ENCODE measurements at regions not wholly inside any gene's neighbourhood (a gene's known extent, or its start where the extent isn't known, plus 50 kb on each side); places are given as distances from the start of the nearest gene placed in this dataset.

DNA sequence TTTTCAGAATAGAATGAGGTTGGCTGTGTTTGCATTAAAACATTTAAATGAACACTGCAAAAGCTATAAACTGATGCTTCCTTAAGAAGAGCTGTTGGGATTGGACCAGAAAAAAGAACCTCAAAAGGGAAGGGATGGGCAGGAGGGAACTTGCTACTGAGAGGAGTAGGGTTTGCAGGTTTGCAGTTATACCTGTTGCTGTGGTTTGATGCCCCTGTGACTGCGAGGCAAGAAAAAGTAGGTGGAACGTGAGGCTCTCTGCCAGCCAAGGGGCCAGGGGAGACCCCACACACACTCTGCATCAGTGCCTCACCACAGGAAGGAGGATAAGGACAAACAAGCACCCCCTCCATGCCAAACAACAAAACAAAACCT is 197.2 kb downstream of the BCAS1 start:
- DNase-seq (ENCODE audit: low spot score), result no peak
- in situ Hi-C loops (cut with MboI; ENCODE audit: low sequenced_read_pairs, unreplicated experiment), result no loop called here

DNA sequence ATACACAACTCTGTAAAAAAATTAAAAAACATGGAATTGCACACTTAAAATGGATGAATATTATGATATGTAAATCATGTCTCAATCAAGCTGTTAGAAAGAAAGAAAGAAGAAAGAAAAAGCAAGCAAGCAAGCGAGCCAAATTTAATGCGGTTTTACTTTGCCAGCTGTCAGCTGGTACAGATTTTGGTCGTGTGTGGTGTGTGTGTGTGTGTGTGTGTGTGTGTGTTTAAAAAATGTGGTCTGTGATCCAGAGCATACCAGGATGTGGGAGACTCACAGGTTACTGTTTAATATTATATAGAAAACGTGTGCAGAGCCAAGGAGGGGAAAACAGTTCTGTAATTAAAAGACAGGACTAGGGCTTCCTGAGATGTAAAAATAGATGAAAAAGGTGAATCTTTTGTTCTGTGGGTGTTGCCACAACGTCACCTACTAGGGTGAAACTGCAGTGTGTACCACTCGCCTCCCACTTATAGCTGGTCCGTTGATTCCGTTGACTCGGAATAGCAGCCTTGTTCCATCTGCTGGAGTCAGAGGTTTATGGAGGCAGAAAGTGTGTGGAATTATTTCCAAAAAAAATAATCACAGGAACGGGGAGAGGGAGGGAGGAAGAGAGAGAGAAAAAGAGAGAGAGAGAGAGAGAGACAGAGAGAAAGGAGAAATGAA is 197.7 kb downstream of the BCAS1 start:
- in situ Hi-C loops (cut with MboI; ENCODE audit: low sequenced_read_pairs, unreplicated experiment), result no loop called here
- TF ChIP-seq, protein P1, sequence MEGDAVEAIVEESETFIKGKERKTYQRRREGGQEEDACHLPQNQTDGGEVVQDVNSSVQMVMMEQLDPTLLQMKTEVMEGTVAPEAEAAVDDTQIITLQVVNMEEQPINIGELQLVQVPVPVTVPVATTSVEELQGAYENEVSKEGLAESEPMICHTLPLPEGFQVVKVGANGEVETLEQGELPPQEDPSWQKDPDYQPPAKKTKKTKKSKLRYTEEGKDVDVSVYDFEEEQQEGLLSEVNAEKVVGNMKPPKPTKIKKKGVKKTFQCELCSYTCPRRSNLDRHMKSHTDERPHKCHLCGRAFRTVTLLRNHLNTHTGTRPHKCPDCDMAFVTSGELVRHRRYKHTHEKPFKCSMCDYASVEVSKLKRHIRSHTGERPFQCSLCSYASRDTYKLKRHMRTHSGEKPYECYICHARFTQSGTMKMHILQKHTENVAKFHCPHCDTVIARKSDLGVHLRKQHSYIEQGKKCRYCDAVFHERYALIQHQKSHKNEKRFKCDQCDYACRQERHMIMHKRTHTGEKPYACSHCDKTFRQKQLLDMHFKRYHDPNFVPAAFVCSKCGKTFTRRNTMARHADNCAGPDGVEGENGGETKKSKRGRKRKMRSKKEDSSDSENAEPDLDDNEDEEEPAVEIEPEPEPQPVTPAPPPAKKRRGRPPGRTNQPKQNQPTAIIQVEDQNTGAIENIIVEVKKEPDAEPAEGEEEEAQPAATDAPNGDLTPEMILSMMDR (IDR thresholded peaks at IDR 0.05; ENCODE audit: borderline replicate concordance, control extremely low read depth, extremely low read depth, insufficient read depth, missing control alignments), result no peak
- DNase-seq (ENCODE audit: low spot score), result peak; percentile 47

More for the DNA sequence above, 197.2 kb downstream of the BCAS1 start:
- TF ChIP-seq, protein P1 (IDR thresholded peaks at IDR 0.05; ENCODE audit: borderline replicate concordance, control extremely low read depth, extremely low read depth, insufficient read depth, missing control alignments), result no peak

DNA sequence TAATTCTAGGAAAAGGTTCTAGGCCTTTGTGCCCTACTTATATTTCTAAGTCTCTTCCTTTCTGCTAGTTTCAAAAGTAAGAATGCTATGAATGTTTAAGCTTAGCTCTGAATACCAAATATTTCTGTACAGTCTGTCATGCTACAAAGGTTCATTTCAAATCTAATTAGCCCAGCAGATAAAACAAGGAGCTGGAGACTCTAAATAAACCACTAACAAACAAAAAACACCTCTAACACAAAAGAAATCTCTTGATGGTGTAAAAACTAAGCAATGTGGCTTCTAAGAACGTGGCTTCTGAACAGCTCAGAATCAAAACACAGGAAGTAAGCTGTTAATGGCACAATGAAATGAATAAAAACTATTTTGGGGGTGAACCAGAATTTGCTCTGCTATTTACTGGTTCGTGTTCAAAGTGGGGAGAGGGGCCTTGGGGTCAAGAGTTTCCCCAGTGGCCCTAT is 198.3 kb downstream of the BCAS1 start:
- TF ChIP-seq, protein P1 (IDR thresholded peaks at IDR 0.05; ENCODE audit: borderline replicate concordance, control extremely low read depth, extremely low read depth, insufficient read depth, missing control alignments), result no peak
- in situ Hi-C loops (cut with MboI; ENCODE audit: low sequenced_read_pairs, unreplicated experiment), result no loop called here
- no peak for DNase-seq (ENCODE audit: low spot score)

DNA sequence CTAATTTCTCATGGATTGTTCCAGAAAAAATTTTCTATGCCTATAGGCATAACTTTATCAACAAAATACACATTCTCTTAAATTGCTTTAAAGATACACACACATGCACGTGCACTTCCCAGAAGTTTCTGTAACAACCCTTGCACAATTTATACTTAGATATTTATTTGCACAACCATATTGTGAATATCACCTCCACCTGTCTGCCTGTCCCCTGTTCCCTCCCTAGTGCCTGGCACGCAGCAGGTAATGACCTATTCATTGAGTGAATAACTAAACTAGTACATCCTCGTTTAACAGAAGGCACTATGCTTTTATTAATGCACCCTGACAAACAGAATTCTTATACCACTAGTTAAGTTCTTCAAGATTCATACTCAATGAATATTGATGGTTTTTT is 198.9 kb downstream of the BCAS1 start:
- in situ Hi-C loops (cut with MboI; ENCODE audit: low sequenced_read_pairs, unreplicated experiment), result no loop called here

DNA sequence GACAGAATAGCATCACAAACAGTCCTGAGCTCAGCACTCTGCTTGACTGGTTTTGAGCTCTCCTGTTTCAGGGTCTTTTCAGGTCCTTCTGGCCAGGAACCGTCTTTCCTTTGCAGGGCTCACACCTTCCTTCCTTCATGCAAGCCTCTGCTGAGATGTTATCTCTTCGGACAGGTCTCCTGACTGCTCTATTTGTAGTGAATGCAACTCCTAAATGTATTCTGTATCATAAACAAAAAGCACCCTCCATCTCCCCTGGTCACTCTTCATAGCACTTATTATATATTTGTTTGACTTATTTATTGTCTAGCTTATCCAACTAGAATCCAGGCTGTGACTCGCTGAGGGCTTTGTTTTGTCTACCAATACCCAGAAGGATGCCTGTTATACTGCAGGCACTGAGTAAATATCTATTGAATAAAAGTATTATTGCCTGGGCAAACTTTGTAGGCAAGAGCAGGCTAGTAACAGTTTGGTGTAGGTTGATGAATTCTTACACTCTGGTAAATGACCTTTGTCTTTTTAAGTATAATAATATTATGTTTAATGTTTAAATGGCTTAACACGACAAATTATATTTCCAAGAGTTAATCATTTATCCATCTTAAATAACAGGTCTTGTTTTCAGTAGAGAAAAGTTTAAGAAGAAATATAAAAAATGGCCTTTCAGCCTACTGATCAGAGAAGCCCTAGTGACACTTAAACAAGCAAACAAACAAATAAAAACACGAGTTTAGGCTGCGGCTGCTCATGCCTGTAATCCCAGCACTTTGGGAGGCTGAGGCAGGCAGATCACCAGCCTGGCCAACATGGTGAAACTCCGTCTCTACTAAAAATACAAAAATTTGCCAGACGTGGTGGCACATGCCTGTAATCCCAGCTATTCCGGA is 199.7 kb downstream of the BCAS1 start:
- TF ChIP-seq, protein P1 (IDR thresholded peaks at IDR 0.05; ENCODE audit: borderline replicate concordance, control extremely low read depth, extremely low read depth, insufficient read depth, missing control alignments), result no peak
- in situ Hi-C loops (cut with MboI; ENCODE audit: low sequenced_read_pairs, unreplicated experiment), result no loop called here

More for the DNA sequence above, 198.9 kb downstream of the BCAS1 start:
- DNase-seq (ENCODE audit: low spot score), result no peak
- TF ChIP-seq, protein P1 (IDR thresholded peaks at IDR 0.05; ENCODE audit: borderline replicate concordance, control extremely low read depth, extremely low read depth, insufficient read depth, missing control alignments), result no peak

DNA sequence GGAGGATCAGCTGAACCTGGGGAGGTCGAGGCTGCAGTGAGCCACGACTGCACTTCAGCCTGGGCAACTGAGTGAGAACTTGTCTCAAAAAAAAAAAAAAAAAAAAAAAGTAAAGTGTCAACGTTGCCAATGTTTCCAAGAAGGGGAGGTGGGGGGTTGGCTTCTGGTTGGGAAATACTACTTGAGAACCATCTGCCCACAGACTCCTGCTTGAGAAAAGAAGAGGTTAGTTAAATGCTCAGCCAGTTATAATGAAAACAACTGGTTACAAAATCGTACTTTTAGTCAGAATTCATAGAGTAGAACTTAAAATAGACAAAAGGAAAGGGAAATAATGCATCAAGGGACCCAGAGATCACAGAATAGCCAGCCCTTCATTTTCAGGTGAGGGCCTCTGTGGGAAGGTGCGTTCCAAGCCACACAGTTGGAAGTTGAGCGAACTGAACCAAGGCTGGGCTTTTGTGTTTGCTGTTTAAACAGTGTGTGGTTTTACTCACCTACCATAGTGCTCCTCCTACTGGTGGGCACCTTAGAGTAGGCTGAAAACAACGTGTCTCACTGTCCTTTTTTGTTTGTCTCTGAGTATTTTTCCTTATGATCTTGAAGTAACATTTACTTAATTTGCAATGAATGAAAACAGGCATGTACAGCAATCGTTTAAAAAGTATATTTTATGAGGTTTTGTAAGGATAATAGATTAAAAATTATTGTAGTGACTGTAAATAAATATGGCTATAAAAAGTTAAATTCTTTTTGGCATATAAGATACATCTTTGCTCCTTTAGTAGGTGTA is 200.7 kb downstream of the BCAS1 start:
- peak; percentile 48 for DNase-seq (ENCODE audit: low spot score)
- in situ Hi-C loops (cut with MboI; ENCODE audit: low sequenced_read_pairs, unreplicated experiment), result no loop called here
- TF ChIP-seq, protein P1 (IDR thresholded peaks at IDR 0.05; ENCODE audit: borderline replicate concordance, control extremely low read depth, extremely low read depth, insufficient read depth, missing control alignments), result peak; percentile 84

More for the DNA sequence above, 199.7 kb downstream of the BCAS1 start:
- DNase-seq (ENCODE audit: low spot score), result no peak
